ENCODE measurements at regions not wholly inside any gene's neighbourhood (a gene's known extent, or its start where the extent isn't known, plus 50 kb on each side); places are given as distances from the start of the nearest gene placed in this dataset.

DNA sequence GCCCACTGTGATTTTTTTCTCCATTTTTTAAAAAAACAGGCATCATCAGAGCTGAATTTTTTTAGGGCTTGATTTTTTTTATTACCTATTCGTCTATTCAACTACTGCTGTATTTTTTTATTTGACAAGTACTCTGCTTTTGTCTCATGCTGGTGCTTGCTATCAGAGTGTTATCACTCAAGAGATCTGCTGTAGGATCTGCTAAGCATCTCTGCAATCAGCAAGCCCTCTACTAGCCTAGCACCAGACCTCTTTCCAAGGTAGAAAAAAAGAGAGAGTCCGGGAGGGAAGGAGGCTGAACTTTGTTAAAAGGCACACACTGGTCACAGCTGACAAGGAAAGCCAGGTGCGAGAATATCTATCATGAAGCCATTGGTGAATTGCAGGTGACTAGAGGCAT lies 413.8 kb upstream of the CCNH start:
- TF ChIP-seq CTCF (IDR thresholded peaks at IDR 0.05) (no peak), POLR2AphosphoS5 (IDR thresholded peaks at IDR 0.05) (no peak), POLR2A (IDR thresholded peaks at IDR 0.05) (no peak)

Data from sigmoid colon (tissue), 4 donors.